ENCODE measurements at regions not wholly inside any gene's neighbourhood (a gene's known extent, or its start where the extent isn't known, plus 50 kb on each side); places are given as distances from the start of the nearest gene placed in this dataset.

DNA sequence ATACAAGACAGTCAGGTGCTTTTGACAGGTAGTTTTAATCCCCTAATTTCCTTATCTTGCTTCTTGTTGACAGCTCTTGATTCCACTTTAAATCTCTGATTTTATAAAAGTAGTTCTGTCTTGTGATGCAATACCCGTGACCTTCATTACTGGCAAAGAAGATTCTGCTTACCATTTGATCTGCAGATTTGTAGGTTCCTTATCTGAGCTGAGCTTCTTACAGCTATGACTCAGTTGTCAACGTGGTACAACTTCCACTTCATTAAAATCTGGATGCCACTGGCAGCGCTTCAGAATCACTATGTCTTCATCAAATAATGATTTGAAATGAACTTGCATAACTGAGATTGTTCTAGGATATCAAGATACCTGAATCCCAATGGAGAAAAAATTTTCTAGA lies 543.6 kb upstream of the B3GALT2 start:
- H3K9ac ChIP-seq (ENCODE audit: low read depth, low read length) = no peak overlapping the region
- H3K36me3 ChIP-seq (ENCODE audit: insufficient read depth, low read length) = no peaks in the 10 kb centered on the region
- H3K4me1 ChIP-seq (ENCODE audit: control insufficient read depth, insufficient read depth, low read length) = no peaks in the 10 kb centered on the region
- H3K4me2 ChIP-seq (ENCODE audit: low read length) = no peak overlapping the region
- H3K27me3 ChIP-seq (ENCODE audit: control insufficient read depth, insufficient read depth, low read length) = no peaks in the 10 kb centered on the region
- H3K9me3 ChIP-seq (replicated peaks; ENCODE audit: low read length) = no peaks in the 10 kb centered on the region
- H3K4me3 ChIP-seq (ENCODE audit: low read length) = no peak overlapping the region

DNA sequence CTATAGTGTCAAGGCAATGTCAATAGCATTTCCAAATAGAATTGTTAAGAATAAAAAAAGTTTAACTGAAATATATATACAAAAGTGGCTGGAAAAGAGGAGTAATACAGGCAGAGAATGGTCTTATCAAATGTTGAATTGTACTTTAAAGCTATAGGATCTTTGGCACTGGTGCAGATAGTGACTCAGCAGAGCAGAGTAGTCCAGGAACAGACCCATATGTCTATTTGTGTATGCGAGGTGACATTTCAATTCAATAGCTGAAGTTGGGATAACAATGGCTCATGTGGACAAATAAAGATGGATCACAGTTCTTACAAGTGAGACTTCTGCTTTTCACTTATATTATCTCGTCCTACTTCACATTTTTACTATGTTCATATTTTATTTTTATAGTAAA lies 543.0 kb upstream of the B3GALT2 start:
- no peaks in the 10 kb centered on the region for H3K4me1 ChIP-seq (ENCODE audit: control insufficient read depth, insufficient read depth, low read length)
- no peak overlapping the region for H3K4me3 ChIP-seq (ENCODE audit: low read length)
- no peaks in the 10 kb centered on the region for H3K27me3 ChIP-seq (ENCODE audit: control insufficient read depth, insufficient read depth, low read length)
- H3K36me3 ChIP-seq (ENCODE audit: insufficient read depth, low read length) = no peaks in the 10 kb centered on the region
- no peak overlapping the region for H3K4me2 ChIP-seq (ENCODE audit: low read length)
- H3K9me3 ChIP-seq (replicated peaks; ENCODE audit: low read length) = no peaks in the 10 kb centered on the region
- H3K9ac ChIP-seq (ENCODE audit: low read depth, low read length) = no peak overlapping the region

GRCh38 chr1:193727850-193728249 lies 541.4 kb upstream of the B3GALT2 start:
- Histone ChIP-seq H3K36me3 (ENCODE audit: insufficient read depth, low read length) (no peaks in the 10 kb centered on the region), H3K4me3 (ENCODE audit: low read length) (no peak overlapping the region), H3K4me1 (ENCODE audit: control insufficient read depth, insufficient read depth, low read length) (no peaks in the 10 kb centered on the region), H3K27me3 (ENCODE audit: control insufficient read depth, insufficient read depth, low read length) (no peaks in the 10 kb centered on the region), H3K4me2 (ENCODE audit: low read length) (no peak overlapping the region), H3K9ac (ENCODE audit: low read depth, low read length) (no peak overlapping the region), H3K9me3 (replicated peaks; ENCODE audit: low read length) (no peaks in the 10 kb centered on the region)

GRCh38 chr1:193726722-193727121 lies 540.3 kb upstream of the B3GALT2 start:
- no peaks in the 10 kb centered on the region for H3K36me3 ChIP-seq (ENCODE audit: insufficient read depth, low read length)
- no peak overlapping the region for H3K4me3 ChIP-seq (ENCODE audit: low read length)
- H3K9me3 ChIP-seq (replicated peaks; ENCODE audit: low read length) = no peaks in the 10 kb centered on the region
- no peaks in the 10 kb centered on the region for H3K27me3 ChIP-seq (ENCODE audit: control insufficient read depth, insufficient read depth, low read length)
- H3K4me1 ChIP-seq (ENCODE audit: control insufficient read depth, insufficient read depth, low read length) = no peaks in the 10 kb centered on the region
- H3K9ac ChIP-seq (ENCODE audit: low read depth, low read length) = no peak overlapping the region
- H3K4me2 ChIP-seq (ENCODE audit: low read length) = no peak overlapping the region

- H3K36me3 ChIP-seq (ENCODE audit: insufficient read depth, low read length) = no peaks in the 10 kb centered on the region
- H3K4me1 ChIP-seq (ENCODE audit: control insufficient read depth, insufficient read depth, low read length) = no peaks in the 10 kb centered on the region
- H3K9me3 ChIP-seq (replicated peaks; ENCODE audit: low read length) = no peaks in the 10 kb centered on the region
- H3K27me3 ChIP-seq (ENCODE audit: control insufficient read depth, insufficient read depth, low read length) = no peaks in the 10 kb centered on the region
- no peak overlapping the region for H3K4me2 ChIP-seq (ENCODE audit: low read length)
- H3K4me3 ChIP-seq (ENCODE audit: low read length) = no peak overlapping the region
- no peak overlapping the region for H3K9ac ChIP-seq (ENCODE audit: low read depth, low read length)
Measured at GRCh38 chr1:193712392-193712791, 526.0 kb upstream of the B3GALT2 start.

DNA sequence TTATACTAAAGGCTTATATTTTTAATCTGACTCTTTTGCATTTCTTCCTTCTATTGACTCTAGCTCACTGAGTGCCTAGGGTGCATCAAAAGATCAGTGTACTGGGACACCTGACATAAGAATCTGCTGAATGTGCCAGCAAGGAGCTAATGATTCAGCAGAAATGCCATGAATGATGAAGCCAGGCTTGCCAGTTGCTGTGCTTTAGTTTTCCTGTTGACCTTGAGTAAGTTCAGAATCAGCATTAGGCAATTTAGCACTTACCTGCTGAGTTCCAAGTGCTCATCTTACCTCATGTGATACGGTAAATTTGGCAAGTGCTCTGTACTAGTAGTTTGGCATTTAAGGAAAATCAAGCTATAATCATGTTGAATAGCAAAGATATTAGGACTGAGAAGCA lies 523.2 kb upstream of the B3GALT2 start:
- H3K4me2 ChIP-seq (ENCODE audit: low read length) = no peak overlapping the region
- no peaks in the 10 kb centered on the region for H3K9me3 ChIP-seq (replicated peaks; ENCODE audit: low read length)
- no peaks in the 10 kb centered on the region for H3K27me3 ChIP-seq (ENCODE audit: control insufficient read depth, insufficient read depth, low read length)
- no peaks in the 10 kb centered on the region for H3K36me3 ChIP-seq (ENCODE audit: insufficient read depth, low read length)
- no peaks in the 10 kb centered on the region for H3K4me1 ChIP-seq (ENCODE audit: control insufficient read depth, insufficient read depth, low read length)
- no peak overlapping the region for H3K9ac ChIP-seq (ENCODE audit: low read depth, low read length)
- H3K4me3 ChIP-seq (ENCODE audit: low read length) = no peak overlapping the region

DNA sequence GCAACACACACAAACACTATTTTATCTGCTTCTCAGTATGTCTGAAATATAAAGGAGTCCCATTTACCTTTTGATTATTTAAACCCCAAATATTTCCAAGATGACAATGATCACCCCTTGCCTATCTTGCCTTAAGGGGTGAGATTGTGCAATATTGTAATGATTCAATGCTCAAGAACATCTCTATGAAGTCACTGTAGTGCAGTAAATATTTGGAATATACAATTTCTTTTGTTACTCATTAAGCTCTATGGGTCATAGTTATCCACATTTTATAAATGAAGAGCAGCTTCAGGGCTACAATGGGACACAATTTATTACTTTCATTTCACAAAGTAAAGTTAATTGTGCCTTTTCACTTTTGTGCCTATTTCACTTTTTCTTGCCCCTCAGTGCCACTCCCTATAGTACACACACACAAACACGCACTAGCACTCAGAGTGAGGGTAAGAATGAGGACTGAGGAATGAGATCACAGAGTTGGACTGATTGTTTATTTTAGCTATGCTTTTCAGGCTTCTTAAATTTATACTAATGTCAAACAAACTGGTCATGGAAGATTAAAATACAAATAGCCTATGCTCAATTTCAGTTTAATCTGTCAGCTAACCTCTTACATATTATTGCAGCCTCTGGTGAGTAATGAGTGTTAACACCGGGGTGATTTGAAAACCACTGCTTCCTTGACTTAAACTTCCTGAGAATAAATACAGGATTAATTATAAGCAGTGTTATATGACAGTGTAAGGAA lies 521.0 kb upstream of the B3GALT2 start:
- H3K4me2 ChIP-seq (ENCODE audit: low read length) = no peak overlapping the region
- H3K36me3 ChIP-seq (ENCODE audit: insufficient read depth, low read length) = no peaks in the 10 kb centered on the region
- H3K9ac ChIP-seq (ENCODE audit: low read depth, low read length) = no peak overlapping the region
- H3K9me3 ChIP-seq (replicated peaks; ENCODE audit: low read length) = no peaks in the 10 kb centered on the region
- H3K4me3 ChIP-seq (ENCODE audit: low read length) = no peak overlapping the region
- H3K27me3 ChIP-seq (ENCODE audit: control insufficient read depth, insufficient read depth, low read length) = no peaks in the 10 kb centered on the region
- H3K4me1 ChIP-seq (ENCODE audit: control insufficient read depth, insufficient read depth, low read length) = no peaks in the 10 kb centered on the region

DNA sequence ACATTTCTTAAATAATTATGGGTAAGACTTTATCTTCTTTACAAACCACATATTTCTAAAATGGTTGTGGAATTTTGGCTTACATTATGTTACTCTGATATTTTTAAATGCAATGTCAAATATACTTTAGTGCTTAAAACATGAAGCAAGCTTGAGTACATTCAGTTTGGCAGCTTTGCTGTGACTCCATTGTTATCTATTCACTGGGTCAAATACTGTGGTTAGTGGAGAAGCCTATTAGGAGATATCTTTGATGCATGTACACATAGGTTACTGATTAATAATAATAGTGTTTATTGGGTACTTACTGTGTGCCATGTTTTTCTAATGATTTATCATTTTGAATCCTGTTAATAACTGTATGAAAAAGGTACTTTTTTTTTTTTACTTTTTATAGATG lies 520.4 kb upstream of the B3GALT2 start:
- Histone ChIP-seq H3K9me3 (replicated peaks; ENCODE audit: low read length) (no peaks in the 10 kb centered on the region), H3K4me3 (ENCODE audit: low read length) (no peak overlapping the region), H3K9ac (ENCODE audit: low read depth, low read length) (no peak overlapping the region), H3K4me1 (ENCODE audit: control insufficient read depth, insufficient read depth, low read length) (no peaks in the 10 kb centered on the region), H3K4me2 (ENCODE audit: low read length) (no peak overlapping the region), H3K36me3 (ENCODE audit: insufficient read depth, low read length) (no peaks in the 10 kb centered on the region), H3K27me3 (ENCODE audit: control insufficient read depth, insufficient read depth, low read length) (no peaks in the 10 kb centered on the region)

GRCh38 chr1:193705554-193705981 lies 519.2 kb upstream of the B3GALT2 start:
- Histone ChIP-seq H3K4me2 (ENCODE audit: low read length) (no peak overlapping the region), H3K27me3 (ENCODE audit: control insufficient read depth, insufficient read depth, low read length) (no peaks in the 10 kb centered on the region), H3K4me3 (ENCODE audit: low read length) (no peak overlapping the region), H3K9ac (ENCODE audit: low read depth, low read length) (no peak overlapping the region), H3K36me3 (ENCODE audit: insufficient read depth, low read length) (no peaks in the 10 kb centered on the region), H3K9me3 (replicated peaks; ENCODE audit: low read length) (no peaks in the 10 kb centered on the region), H3K4me1 (ENCODE audit: control insufficient read depth, insufficient read depth, low read length) (no peaks in the 10 kb centered on the region)

DNA sequence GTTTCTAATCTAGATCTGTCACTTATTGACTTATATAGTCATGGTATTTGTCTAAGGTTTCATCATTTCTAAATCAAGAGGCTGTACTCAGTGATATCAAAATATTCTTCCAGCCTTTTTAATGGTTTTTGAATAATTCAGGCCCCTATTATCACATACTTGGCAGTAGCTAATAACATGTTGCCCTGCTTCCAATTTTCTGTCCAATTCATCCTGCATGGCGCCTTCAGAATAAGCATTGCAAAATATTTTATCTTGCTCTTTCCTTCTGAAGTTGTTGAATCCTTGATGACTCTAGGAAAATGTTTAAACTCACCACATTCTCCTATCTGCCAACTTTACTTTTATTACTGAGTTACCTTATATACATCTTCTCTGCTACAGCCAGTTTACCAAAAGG lies 517.2 kb upstream of the B3GALT2 start:
- Histone ChIP-seq H3K4me3 (ENCODE audit: low read length) (no peak overlapping the region), H3K4me2 (ENCODE audit: low read length) (no peak overlapping the region), H3K9me3 (replicated peaks; ENCODE audit: low read length) (no peaks in the 10 kb centered on the region), H3K36me3 (ENCODE audit: insufficient read depth, low read length) (no peaks in the 10 kb centered on the region), H3K27me3 (ENCODE audit: control insufficient read depth, insufficient read depth, low read length) (no peaks in the 10 kb centered on the region), H3K4me1 (ENCODE audit: control insufficient read depth, insufficient read depth, low read length) (no peaks in the 10 kb centered on the region), H3K9ac (ENCODE audit: low read depth, low read length) (no peak overlapping the region)

GRCh38 chr1:193703121-193703520 lies 516.7 kb upstream of the B3GALT2 start:
- no peak overlapping the region for H3K9ac ChIP-seq (ENCODE audit: low read depth, low read length)
- no peak overlapping the region for H3K4me3 ChIP-seq (ENCODE audit: low read length)
- H3K9me3 ChIP-seq (replicated peaks; ENCODE audit: low read length) = no peaks in the 10 kb centered on the region
- no peaks in the 10 kb centered on the region for H3K36me3 ChIP-seq (ENCODE audit: insufficient read depth, low read length)
- no peaks in the 10 kb centered on the region for H3K4me1 ChIP-seq (ENCODE audit: control insufficient read depth, insufficient read depth, low read length)
- H3K4me2 ChIP-seq (ENCODE audit: low read length) = no peak overlapping the region
- H3K27me3 ChIP-seq (ENCODE audit: control insufficient read depth, insufficient read depth, low read length) = no peaks in the 10 kb centered on the region

DNA sequence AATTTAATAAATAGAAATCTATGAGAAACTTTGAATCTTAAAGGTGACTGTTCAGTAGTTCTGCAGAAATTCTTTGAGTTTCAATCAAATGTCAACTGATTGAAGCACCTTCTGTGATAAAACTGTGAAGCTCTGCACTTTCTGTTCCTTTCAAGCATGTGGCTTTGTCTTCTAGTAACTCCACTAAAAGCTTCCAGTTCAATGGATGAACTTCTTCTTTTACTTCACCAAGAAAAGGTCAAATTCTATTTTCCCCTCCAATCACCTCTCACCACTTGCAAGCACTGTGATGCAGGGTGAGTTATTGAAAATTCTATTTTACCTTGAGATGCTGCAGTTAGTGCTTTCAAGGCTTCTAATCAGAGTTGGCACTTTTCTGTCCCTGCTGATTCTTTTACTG lies 515.3 kb upstream of the B3GALT2 start:
- Histone ChIP-seq H3K4me1 (ENCODE audit: control insufficient read depth, insufficient read depth, low read length) (no peaks in the 10 kb centered on the region), H3K36me3 (ENCODE audit: insufficient read depth, low read length) (no peaks in the 10 kb centered on the region), H3K9me3 (replicated peaks; ENCODE audit: low read length) (no peaks in the 10 kb centered on the region), H3K4me3 (ENCODE audit: low read length) (no peak overlapping the region), H3K9ac (ENCODE audit: low read depth, low read length) (no peak overlapping the region), H3K27me3 (ENCODE audit: control insufficient read depth, insufficient read depth, low read length) (no peaks in the 10 kb centered on the region), H3K4me2 (ENCODE audit: low read length) (no peak overlapping the region)

Measured in skeletal muscle satellite cell (primary cell).